HFF-Myc (cell line): ENCODE measurements at regions not wholly inside any gene's neighbourhood (a gene's known extent, or its start where the extent isn't known, plus 50 kb on each side); places are given as distances from the start of the nearest gene placed in this dataset.
"Not testable (repeated sequence)": the region's sequence is repeated elsewhere in the genome, so short reads cannot be mapped to it uniquely, and the experiment has no call there.

Experiments used
- DNase-seq: peaks from one replicate; pipeline ENCODE4 v3.0.0-alpha.2; 2011; ENCODE audit warnings: low read depth; ENCODE audit errors: extremely low read depth
- H3K4me3 ChIP-seq: replicated peaks from 2 replicates; pipeline ENCODE4 v1.5.1; 2011; ENCODE audit warnings: low read depth, mild to moderate bottlenecking, control low read depth, low read length
- CTCF ChIP-seq: IDR thresholded peaks from 2 replicates; pipeline ENCODE4 v1.5.1; 2012; ENCODE audit warnings: mild to moderate bottlenecking, low read depth, low read length, control low read depth; ENCODE audit errors: missing control alignments

- H3K4me3 ChIP-seq = no peak overlapping the region
- no peak for DNase-seq
- no peak for TF ChIP-seq CTCF
Observed at GRCh38 chr10:64345856-64346255, 824.7 kb downstream of the REEP3 start.

GRCh38 chr10:64346389-64346788 is 825.2 kb downstream of the REEP3 start:
- no peak for DNase-seq
- TF ChIP-seq CTCF = no peak

GRCh38 chr10:64350665-64351064 is 829.5 kb downstream of the REEP3 start:
- DNase-seq = no peak
- TF ChIP-seq CTCF = no peak
- H3K4me3 ChIP-seq = no peak overlapping the region

More at GRCh38 chr10:64346389-64346788, 825.2 kb downstream of the REEP3 start:
- no peak overlapping the region for H3K4me3 ChIP-seq

- no peak overlapping the region for H3K4me3 ChIP-seq
- DNase-seq = no peak
- TF ChIP-seq CTCF = no peak
Observed at GRCh38 chr10:64358907-64359306, 837.7 kb downstream of the REEP3 start.

- H3K4me3 ChIP-seq, DNase-seq: not testable (repeated sequence)
Observed at GRCh38 chr10:64360240-64360639, 839.0 kb downstream of the REEP3 start.

GRCh38 chr10:64363687-64364086 is 842.5 kb downstream of the REEP3 start:
- TF ChIP-seq CTCF = no peak
- no peak for DNase-seq
- H3K4me3 ChIP-seq = no peak overlapping the region

- no peak for TF ChIP-seq CTCF
- H3K4me3 ChIP-seq = no peak overlapping the region
- no peak for DNase-seq
Observed at GRCh38 chr10:64365663-64366062, 844.5 kb downstream of the REEP3 start.
